ENCODE measurements at regions not wholly inside any gene's neighbourhood (a gene's known extent, or its start where the extent isn't known, plus 50 kb on each side); places are given as distances from the start of the nearest gene placed in this dataset.

- Mint-ChIP-seq H3K36me3 (no peaks in the 10 kb centered on the region), H3K9me3 (peaks cover 0 to 2% (median 0%) of the 10 kb centered on the region in 7 donors), H3K27me3 (ENCODE audit: low read depth in 3 of 3) (peaks cover 2 to 7% (median 3%) of the 10 kb centered on the region in 3 donors), H3K27ac (no peak overlapping the region), H3K4me1 (peaks cover 4% of the 10 kb centered on the region), H3K4me3 (no peak overlapping the region)
- Histone ChIP-seq H4K20me1 (ENCODE audit: insufficient read depth, low read length) (no peaks in the 10 kb centered on the region), H3K4me2 (replicated peaks; ENCODE audit: extremely low read depth, low read length, poor library complexity, severe bottlenecking) (no peak overlapping the region), H3K4me1 (ENCODE audit: control insufficient read depth in 1 of 2, insufficient read depth in 2 of 2, low read length in 2 of 2) (peaks cover 4 to 5% of the 10 kb centered on the region in 2 donors), H3K9me3 (replicated peaks in 1 of 2; ENCODE audit: control insufficient read depth in 1 of 2, insufficient read depth in 1 of 2, low read length in 2 of 2) (no peaks in the 10 kb centered on the region), H3K27me3 (ENCODE audit: control insufficient read depth in 2 of 2, insufficient read depth in 2 of 2, low read length in 2 of 2) (no peaks in the 10 kb centered on the region), H3K27ac (ENCODE audit: low read depth in 1 of 2, low read length in 2 of 2) (no peak overlapping the region), H3K79me2 (ENCODE audit: insufficient read depth, low read length) (no peaks in the 10 kb centered on the region), H3K4me3 (replicated peaks in 1 of 3; ENCODE audit: low read depth in 2 of 3, low read length in 3 of 3) (no peak overlapping the region), H2AFZ (ENCODE audit: insufficient read depth, low read depth, low read length, poor library complexity, severe bottlenecking) (no peak overlapping the region), H3K9ac (ENCODE audit: insufficient read depth, low read length, poor library complexity, severe bottlenecking) (no peak overlapping the region), H3K36me3 (replicated peaks in 1 of 2; ENCODE audit: control insufficient read depth in 1 of 2, insufficient read depth in 2 of 2, low read length in 2 of 2) (no peaks in the 10 kb centered on the region)
- no peak for DNase-seq
- TF ChIP-seq CTCF (IDR thresholded peaks at IDR 0.05), result no peak
- WGBS (ENCODE audit: insufficient coverage), result 91% methylated on average over 1 of the region's 3 CpGs
- intact Hi-C loops (cut with micrococcal nuclease), result no loop called here
Observed at GRCh38 chr12:97301576-97301975, 161.0 kb upstream of the RMST start.

- peaks cover 0 to 7% (median 3%) of the 10 kb centered on the region in 3 donors for H3K27me3 Mint-ChIP-seq (ENCODE audit: low read depth in 3 of 3)
- H3K4me1 ChIP-seq (ENCODE audit: control insufficient read depth in 1 of 2, insufficient read depth in 2 of 2, low read length in 2 of 2), result peaks cover 5 to 6% of the 10 kb centered on the region in 2 donors
- peaks cover 0 to 2% (median 0%) of the 10 kb centered on the region in 7 donors for H3K9me3 Mint-ChIP-seq
- H3K4me3 Mint-ChIP-seq, result no peak overlapping the region
- no peak for TF ChIP-seq CTCF (IDR thresholded peaks at IDR 0.05)
- peaks cover 0 to 2% of the 10 kb centered on the region in 2 donors for H3K27me3 ChIP-seq (ENCODE audit: control insufficient read depth in 2 of 2, insufficient read depth in 2 of 2, low read length in 2 of 2)
- H3K4me1 Mint-ChIP-seq, result peaks cover 4% of the 10 kb centered on the region
- no peak overlapping the region for H3K27ac Mint-ChIP-seq
- no peaks in the 10 kb centered on the region for H3K36me3 ChIP-seq (replicated peaks in 1 of 2; ENCODE audit: control insufficient read depth in 1 of 2, insufficient read depth in 2 of 2, low read length in 2 of 2)
- H2AFZ ChIP-seq (ENCODE audit: insufficient read depth, low read depth, low read length, poor library complexity, severe bottlenecking), result no peak overlapping the region
- no peak overlapping the region for H3K9ac ChIP-seq (ENCODE audit: insufficient read depth, low read length, poor library complexity, severe bottlenecking)
- no peak overlapping the region for H3K4me2 ChIP-seq (replicated peaks; ENCODE audit: extremely low read depth, low read length, poor library complexity, severe bottlenecking)
- intact Hi-C loops (cut with micrococcal nuclease), result no loop called here
- H4K20me1 ChIP-seq (ENCODE audit: insufficient read depth, low read length), result no peaks in the 10 kb centered on the region
- H3K4me3 ChIP-seq (replicated peaks in 1 of 3; ENCODE audit: low read depth in 2 of 3, low read length in 3 of 3), result no peak overlapping the region
- no peak for DNase-seq
- H3K79me2 ChIP-seq (ENCODE audit: insufficient read depth, low read length), result no peaks in the 10 kb centered on the region
- WGBS (ENCODE audit: insufficient coverage), result no CpG with 5 or more reads among the region's 4 CpGs
- H3K9me3 ChIP-seq (replicated peaks in 1 of 2; ENCODE audit: control insufficient read depth in 1 of 2, insufficient read depth in 1 of 2, low read length in 2 of 2), result no peaks in the 10 kb centered on the region
- no peak overlapping the region for H3K27ac ChIP-seq (ENCODE audit: low read depth in 1 of 2, low read length in 2 of 2)
- no peaks in the 10 kb centered on the region for H3K36me3 Mint-ChIP-seq
Observed at GRCh38 chr12:97305651-97306050, 157.0 kb upstream of the RMST start.
